Heart right ventricle (tissue), 16 donors: ENCODE measurements at regions not wholly inside any gene's neighbourhood (a gene's known extent, or its start where the extent isn't known, plus 50 kb on each side); places are given as distances from the start of the nearest gene placed in this dataset.

Experiments used
- ATAC-seq, 8 donors: fragments of 200-7000 bp; cut with Tn5 transposase; one replicate each; pipeline ENCODE4 v1.9.1; 2020; ENCODE audit warnings: mild to moderate bottlenecking in 8 of 8, moderate library complexity in 8 of 8, moderate number of reproducible peaks in 1 of 8
- DNase-seq, 2 donors: peaks; one replicate each; pipeline ENCODE4 v3.0.0-alpha.2; 2020
- H3K27ac ChIP-seq, 10 donors: fragments of 200-600 bp; sonication (generic) in 2 of 10; one replicate each; pipeline versions ENCODE4 v1.5.0 to v1.8.0; 2020 to 2022; ENCODE audit warnings: mild to moderate bottlenecking in 3 of 10
- H3K27me3 ChIP-seq, 7 donors: fragments of 200-600 bp; one replicate each; pipeline ENCODE4 v1.8.0; 2021 to 2022; ENCODE audit warnings: mild to moderate bottlenecking in 2 of 7
- H3K36me3 ChIP-seq, 9 donors: fragments of 200-600 bp; sonication (generic) in 1 of 9; one replicate each; pipeline versions ENCODE4 v1.5.0 to v1.8.0; 2020 to 2022; ENCODE audit warnings: mild to moderate bottlenecking in 2 of 9
- H3K4me1 ChIP-seq, 9 donors: fragments of 200-600 bp; sonication (generic) in 1 of 9; one replicate each; pipeline versions ENCODE4 v1.5.0 to v1.8.0; 2020 to 2022; ENCODE audit warnings: mild to moderate bottlenecking in 4 of 9
- H3K4me3 ChIP-seq, 10 donors: fragments of 200-600 bp; sonication (generic) in 2 of 10; one replicate each; pipeline versions ENCODE4 v1.5.0 to v1.8.0; 2020 to 2022; ENCODE audit warnings: mild to moderate bottlenecking in 7 of 10, moderate library complexity in 2 of 10
- H3K9me3 ChIP-seq, 11 donors: fragments of 200-600 bp in 10 of 11; sonication (generic) in 2 of 11; one replicate each; pipeline versions ENCODE4 v1.5.0 to v1.8.0; 2013 to 2022; ENCODE audit warnings: mild to moderate bottlenecking in 2 of 11, control low read depth in 1 of 11, moderate library complexity in 1 of 11
- WGBS, 2 donors: extraction: QIAGEN DNeasy Blood & Tissue Kit; methylation state at CpG; one replicate each; pipeline ENCODE4 v1.1.7; 2013; ENCODE audit warnings: inconsistent platforms in 1 of 2; 5-methylcytosine and 5-hydroxymethylcytosine counted together
- intact Hi-C, 10 donors: fragments of 100-400 bp; cut with DNase I; formaldehyde crosslinking; loops; one replicate each; pipeline versions ENCODE4 v1.11.1 to v1.14.2; 2022
- TF ChIP-seq, protein P1 (sequence below), 9 donors: fragments of 200-600 bp; sonication (generic) in 2 of 9; IDR thresholded peaks; one replicate each; pipeline versions ENCODE4 v1.5.0 to v1.8.0; 2021 to 2022; ENCODE audit warnings: antibody characterized with exemption in 9 of 9, mild to moderate bottlenecking in 5 of 9, moderate library complexity in 1 of 9
- donor health status: Arrhythmogenic right ventricular cardiomyopathy.
- donor health status: ischemic (EF 13 %, LVEDD 7.1; RV severe dilation, severe dysfunction).
- donor health status: healthy with polysubstance abuse.
- donor health status: DM: no; HTN: yes; CAD: no.
- donor health status: DM: no; HTN: no; CAD: no.
- donor health status: ischemic (EF 25% LVEDD 6.9; RV normal size, moderate dysfunction).
- donor health status: ischemic (EF 25% LVEDD 5.7; RV mildly dilated, moderate dysfunction).
- donor health status: healthy.
- donor health status: DM: yes; HTN: yes; CAD: no.
- donor health status: Ischemic cardiomyopathy.
- donor health status: ischemic (EF 35%, LVEDD 5.7; RV mildly dilated, moderate dysfunction).
- donor health status: nonischemic (EF 11% LVEDD 7.7; RV severe dilation, severe dysfunction).
- donor health status: DM: yes; HTN: yes; CAD: no.
- donor health status: PGD.
- donor health status: ischemic (EF 29% LVEDD 5.4; RV normal size, mild dysfunction).
- donor health status: nonischemic (EF 23%, LVEDD 6.1; RV moderate dilation, normal function).

DNA sequence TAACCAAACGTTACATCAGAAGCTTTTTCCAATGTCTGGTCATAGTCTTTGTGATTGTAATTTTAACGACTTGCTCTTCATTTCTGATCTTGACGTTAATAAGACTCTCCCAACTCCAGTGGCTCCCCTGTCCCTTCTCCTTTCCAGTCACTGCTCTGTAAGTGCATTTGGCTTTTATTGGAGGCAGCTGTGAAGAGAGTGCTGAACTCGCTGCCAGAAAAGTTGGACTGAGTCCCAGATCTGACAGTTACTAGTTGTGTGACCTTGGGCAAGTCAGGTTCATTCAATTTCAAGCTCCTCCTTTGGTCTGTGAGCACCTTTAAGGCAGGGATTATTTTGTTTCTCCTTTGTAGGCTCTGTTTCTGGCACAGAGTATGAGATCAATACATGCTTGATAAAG, 109.6 kb upstream of the TSPAN2 start:
- ATAC-seq, result peak; percentile 59 to 93 (median 88)
- 21 to 34% methylated on average over 4 of the region's 4 CpGs for WGBS, 2 donors
- Histone ChIP-seq H3K4me3 (no peak overlapping the region), H3K27ac (peak overlapping the region in 6 of 10 donors; percentile 35 to 49 (median 40)), H3K27me3 (no peaks in the 10 kb centered on the region), H3K36me3 (no peaks in the 10 kb centered on the region), H3K9me3 (peaks cover 0 to 21% (median 9%) of the 10 kb centered on the region in 11 donors), H3K4me1 (peaks cover 0 to 31% (median 11%) of the 10 kb centered on the region in 9 donors)
- DNase-seq, result peak in 1 of 2 donors; percentile 63
- intact Hi-C loops, result loop anchor here in 1 of 10 donors (10.0 kb wide), 1 partner anchor 54 kb away; no protein-coding TSS in a partner anchor
- TF ChIP-seq, protein P1, sequence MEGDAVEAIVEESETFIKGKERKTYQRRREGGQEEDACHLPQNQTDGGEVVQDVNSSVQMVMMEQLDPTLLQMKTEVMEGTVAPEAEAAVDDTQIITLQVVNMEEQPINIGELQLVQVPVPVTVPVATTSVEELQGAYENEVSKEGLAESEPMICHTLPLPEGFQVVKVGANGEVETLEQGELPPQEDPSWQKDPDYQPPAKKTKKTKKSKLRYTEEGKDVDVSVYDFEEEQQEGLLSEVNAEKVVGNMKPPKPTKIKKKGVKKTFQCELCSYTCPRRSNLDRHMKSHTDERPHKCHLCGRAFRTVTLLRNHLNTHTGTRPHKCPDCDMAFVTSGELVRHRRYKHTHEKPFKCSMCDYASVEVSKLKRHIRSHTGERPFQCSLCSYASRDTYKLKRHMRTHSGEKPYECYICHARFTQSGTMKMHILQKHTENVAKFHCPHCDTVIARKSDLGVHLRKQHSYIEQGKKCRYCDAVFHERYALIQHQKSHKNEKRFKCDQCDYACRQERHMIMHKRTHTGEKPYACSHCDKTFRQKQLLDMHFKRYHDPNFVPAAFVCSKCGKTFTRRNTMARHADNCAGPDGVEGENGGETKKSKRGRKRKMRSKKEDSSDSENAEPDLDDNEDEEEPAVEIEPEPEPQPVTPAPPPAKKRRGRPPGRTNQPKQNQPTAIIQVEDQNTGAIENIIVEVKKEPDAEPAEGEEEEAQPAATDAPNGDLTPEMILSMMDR (IDR thresholded peaks at IDR 0.05), result no peak

DNA sequence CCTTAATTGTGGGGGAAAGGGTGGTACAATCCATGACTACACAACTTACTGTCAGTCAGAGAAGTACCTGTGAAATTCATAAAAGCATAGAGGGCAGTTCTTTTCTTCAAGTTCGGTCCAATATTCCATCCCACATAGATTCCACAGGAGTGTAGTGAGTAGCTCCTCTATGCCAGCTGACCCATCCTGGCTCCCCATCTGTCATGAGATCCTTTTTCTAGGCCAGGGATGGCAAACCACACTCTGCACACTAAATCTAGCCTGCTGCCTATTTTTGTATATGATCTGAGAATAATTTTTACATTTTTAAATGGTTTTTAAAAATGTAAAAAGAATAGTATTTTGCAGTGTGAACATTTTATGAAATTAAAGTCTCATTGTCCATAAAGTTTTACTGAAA, 107.0 kb upstream of the TSPAN2 start:
- H3K4me1 ChIP-seq, result peaks cover 0 to 34% (median 11%) of the 10 kb centered on the region in 9 donors
- H3K27ac ChIP-seq, result no peak overlapping the region
- TF ChIP-seq, protein P1 (IDR thresholded peaks at IDR 0.05), result no peak
- no peak for DNase-seq
- no peak for ATAC-seq
- H3K27me3 ChIP-seq, result no peaks in the 10 kb centered on the region
- no peak overlapping the region for H3K4me3 ChIP-seq
- WGBS, 2 donors, result 89 to 94% methylated on average over 1 of the region's 1 CpG
- H3K9me3 ChIP-seq, result no peaks in the 10 kb centered on the region
- intact Hi-C loops, result loop anchor here in 1 of 10 donors (10.0 kb wide), 1 partner anchor 51 kb away; no protein-coding TSS in a partner anchor
- no peaks in the 10 kb centered on the region for H3K36me3 ChIP-seq

DNA sequence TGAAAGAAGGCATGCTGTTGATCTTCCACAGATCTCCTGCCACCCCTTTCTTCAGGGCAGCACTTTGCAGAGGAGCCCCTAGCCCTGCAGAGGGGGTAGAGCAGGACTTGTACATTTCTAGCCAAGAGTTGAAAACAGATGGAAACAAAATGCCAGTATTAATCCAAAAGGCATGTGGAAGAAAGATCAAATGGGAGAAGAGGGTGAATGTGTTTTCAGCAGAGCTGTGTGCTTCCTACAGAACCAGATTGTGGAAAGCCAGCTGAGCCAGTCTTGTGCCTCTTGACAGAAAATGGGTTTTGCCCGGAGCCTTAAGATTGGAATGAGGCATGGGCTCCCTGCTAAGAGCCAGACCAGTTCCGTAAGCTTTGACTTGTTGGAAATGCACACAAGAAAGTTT, 105.2 kb upstream of the TSPAN2 start:
- Histone ChIP-seq H3K27me3 (no peaks in the 10 kb centered on the region), H3K36me3 (no peaks in the 10 kb centered on the region), H3K4me3 (no peak overlapping the region), H3K9me3 (no peaks in the 10 kb centered on the region), H3K27ac (no peak overlapping the region), H3K4me1 (peaks cover 2 to 47% (median 20%) of the 10 kb centered on the region in 9 donors)
- intact Hi-C loops, result loop anchor here in 1 of 10 donors (10.0 kb wide), 1 partner anchor 50 kb away; no protein-coding TSS in a partner anchor
- 30 to 45% methylated on average over 2 of the region's 2 CpGs for WGBS, 2 donors
- no peak for ATAC-seq
- TF ChIP-seq, protein P1 (IDR thresholded peaks at IDR 0.05), result no peak
- no peak for DNase-seq

DNA sequence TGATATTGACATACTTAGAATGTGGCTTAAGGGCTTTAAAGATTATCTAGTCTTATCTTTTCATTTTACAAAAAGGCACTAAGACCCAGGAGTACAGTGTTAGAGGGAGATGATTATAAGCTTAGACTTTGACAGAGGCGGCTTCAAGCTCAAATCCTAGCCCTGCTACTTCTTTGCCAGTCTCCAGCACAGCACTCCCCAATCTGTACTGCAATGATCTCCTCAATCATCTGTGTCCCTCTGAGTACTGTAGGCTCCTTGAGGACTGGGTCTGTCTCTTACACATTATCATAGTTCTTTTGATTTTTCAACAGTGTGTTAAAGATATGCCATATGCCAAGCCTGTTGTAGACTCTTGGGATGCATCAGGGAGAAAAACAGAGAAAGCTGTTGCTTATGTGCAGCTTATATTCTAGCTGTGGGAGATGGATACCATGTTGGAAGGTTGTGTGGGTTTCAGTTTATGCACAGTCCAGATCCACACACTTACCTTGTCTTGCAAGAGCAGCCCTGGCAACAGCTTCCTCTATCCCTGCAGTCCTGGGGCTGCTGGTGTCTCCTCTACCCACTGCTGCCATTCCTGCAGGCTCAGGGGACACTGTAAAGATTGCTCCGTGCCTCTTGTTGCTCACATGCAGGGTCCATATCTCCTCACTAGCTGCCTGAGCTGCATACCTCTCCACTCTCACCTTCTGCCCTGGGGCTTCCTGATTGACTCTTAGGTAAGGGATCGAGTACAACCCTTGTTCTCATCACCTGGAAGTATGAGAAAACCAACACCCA, 103.9 kb upstream of the TSPAN2 start:
- Histone ChIP-seq H3K36me3 (no peaks in the 10 kb centered on the region), H3K27ac (no peak overlapping the region), H3K9me3 (no peaks in the 10 kb centered on the region), H3K4me3 (no peak overlapping the region), H3K27me3 (no peaks in the 10 kb centered on the region), H3K4me1 (peaks cover 2 to 41% (median 10%) of the 10 kb centered on the region in 9 donors)
- TF ChIP-seq, protein P1 (IDR thresholded peaks at IDR 0.05), result no peak
- ATAC-seq (no peak), DNase-seq (no peak)
- intact Hi-C loops, result loop anchor here in 1 of 10 donors (10.0 kb wide), 1 partner anchor 48 kb away; no protein-coding TSS in a partner anchor
- 69 to 89% methylated on average over 3 of the region's 3 CpGs for WGBS, 2 donors
